Subcutaneous abdominal adipose tissue (tissue), 5 donors: ENCODE measurements at regions not wholly inside any gene's neighbourhood (a gene's known extent, or its start where the extent isn't known, plus 50 kb on each side); places are given as distances from the start of the nearest gene placed in this dataset.
A peak's percentile ranks its signal among the peaks of the same experiment; 100 is the strongest.
"Not testable (repeated sequence)": the region's sequence is repeated elsewhere in the genome, so short reads cannot be mapped to it uniquely, and the experiment has no call there.

ENCODE experiments used
- H3K27ac ChIP-seq: one replicate; pipeline ENCODE4 v1.7.0; 2013; ENCODE audit warnings: low read depth, mild to moderate bottlenecking, inconsistent platforms, low read length, moderate library complexity
- H3K27me3 ChIP-seq, 5 donors: one replicate each; pipeline ENCODE4 v1.7.0; 2013; ENCODE audit warnings: low read length in 5 of 5, inconsistent platforms in 1 of 5; ENCODE audit not compliant: control insufficient read depth in 5 of 5, insufficient read depth in 4 of 5
- H3K36me3 ChIP-seq, 5 donors: one replicate each; pipeline ENCODE4 v1.7.0; 2013; ENCODE audit warnings: low read length in 5 of 5; ENCODE audit not compliant: control insufficient read depth in 5 of 5, insufficient read depth in 5 of 5
- H3K4me1 ChIP-seq, 5 donors: one replicate each; pipeline ENCODE4 v1.7.0; 2013; ENCODE audit warnings: low read length in 5 of 5, mild to moderate bottlenecking in 3 of 5, moderate library complexity in 1 of 5; ENCODE audit not compliant: control insufficient read depth in 5 of 5, insufficient read depth in 5 of 5
- H3K4me3 ChIP-seq, 5 donors: one replicate each; pipeline ENCODE4 v1.7.0; 2013; ENCODE audit warnings: low read length in 5 of 5, low read depth in 1 of 5
- H3K9ac ChIP-seq, 5 donors: one replicate each; pipeline ENCODE4 v1.7.0; 2013; ENCODE audit warnings: low read length in 5 of 5, mild to moderate bottlenecking in 4 of 5, moderate library complexity in 3 of 5
- H3K9me3 ChIP-seq, 5 donors: one replicate each; pipeline ENCODE4 v1.7.0; 2013; ENCODE audit warnings: low read length in 5 of 5; ENCODE audit not compliant: control insufficient read depth in 5 of 5
- donor health status: healthy.
- donor health status: healthy.
- donor health status: healthy.
- donor health status: healthy.
- donor health status: healthy.

DNA sequence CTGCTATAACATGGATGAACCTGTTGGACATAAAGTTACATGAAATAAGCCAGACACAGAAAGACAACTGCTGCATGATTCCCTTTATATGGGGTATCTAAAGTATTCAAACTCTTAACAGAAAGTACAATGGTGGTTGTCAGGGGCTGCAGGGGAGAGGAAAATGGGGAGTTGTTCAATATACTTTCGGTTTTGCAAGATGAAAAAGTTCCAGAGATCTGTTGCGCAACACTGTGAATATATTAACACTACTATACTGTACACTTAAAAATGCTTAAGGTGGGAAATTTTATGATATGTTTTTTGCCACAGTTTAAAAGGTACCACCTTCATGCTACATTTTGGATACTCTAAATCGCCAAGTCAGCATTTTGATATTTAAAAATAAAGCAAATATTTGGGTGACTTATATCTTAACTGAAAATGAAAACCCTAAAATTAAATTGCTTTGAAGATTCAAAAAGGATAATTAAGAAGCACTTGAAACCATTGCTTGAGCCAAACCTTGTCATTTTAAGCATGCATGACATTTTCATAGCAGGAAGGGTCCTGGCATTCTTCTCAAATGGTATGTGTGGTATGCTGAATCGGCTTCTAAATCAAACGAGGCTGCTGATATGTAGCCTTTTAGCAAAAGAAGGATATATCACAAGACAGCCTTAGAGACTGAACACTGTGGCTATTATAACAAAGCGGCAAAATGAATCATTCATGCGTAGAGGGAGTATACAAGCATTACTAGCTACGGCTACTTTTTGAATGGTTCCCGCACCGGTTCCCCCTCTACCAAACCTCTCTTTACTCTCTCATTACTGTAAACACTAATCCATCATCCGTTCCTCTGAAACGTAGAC, 607.1 kb upstream of the DIPK2B start:
- Histone ChIP-seq H3K9ac (no peak overlapping the region), H3K4me1 (peaks cover 0 to 13% (median 4%) of the 10 kb centered on the region in 5 donors), H3K27me3 (peaks cover 3 to 7% (median 3%) of the 10 kb centered on the region in 5 donors), H3K4me3 (peak overlapping the region in 2 of 5 donors; percentile 24 to 31), H3K9me3 (no peaks in the 10 kb centered on the region), H3K27ac (no peak overlapping the region), H3K36me3 (no peaks in the 10 kb centered on the region)

DNA sequence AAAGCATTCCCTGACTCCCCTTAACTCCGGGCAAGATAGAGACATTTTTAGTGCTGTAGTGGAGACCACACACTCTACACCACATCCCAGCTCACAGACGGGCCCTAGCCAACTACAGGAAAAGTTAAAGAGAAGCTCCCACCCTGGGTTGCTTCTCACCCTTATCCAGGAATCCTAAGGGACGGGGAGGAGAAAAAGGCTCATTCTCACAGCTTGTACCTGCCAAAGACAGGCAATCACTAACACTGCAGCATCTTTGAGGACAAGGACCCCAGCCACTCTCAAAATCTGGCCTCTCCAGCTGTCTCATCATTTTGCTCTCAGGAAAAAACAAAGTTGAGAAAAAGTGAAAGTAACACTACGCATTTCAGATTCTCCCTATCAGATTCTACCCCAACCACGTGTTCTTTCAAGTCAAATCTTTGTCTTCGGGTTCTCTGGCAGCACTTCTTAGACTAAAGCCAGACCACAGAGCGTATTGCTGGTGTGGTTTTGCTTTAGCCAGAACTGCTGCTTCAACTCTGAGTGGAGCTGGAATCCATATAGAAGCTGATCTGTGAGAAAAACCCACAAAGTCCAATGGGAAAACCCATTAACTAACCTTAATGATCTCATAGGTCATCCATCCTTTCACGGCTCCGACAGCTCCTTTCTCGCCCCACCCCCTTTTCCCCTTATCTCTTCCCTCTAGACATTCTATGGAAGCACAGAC, 605.9 kb upstream of the DIPK2B start:
- H3K9ac ChIP-seq = peak overlapping the region in 3 of 5 donors; percentile 1 to 69 (median 35)
- no peaks in the 10 kb centered on the region for H3K36me3 ChIP-seq
- H3K27me3 ChIP-seq = peaks cover 3 to 7% (median 3%) of the 10 kb centered on the region in 5 donors
- no peaks in the 10 kb centered on the region for H3K9me3 ChIP-seq
- H3K4me1 ChIP-seq = peaks cover 0 to 13% (median 4%) of the 10 kb centered on the region in 5 donors
- peak overlapping the region; percentile 34 for H3K27ac ChIP-seq
- H3K4me3 ChIP-seq = peak overlapping the region; percentile 36 to 61 (median 54)

DNA sequence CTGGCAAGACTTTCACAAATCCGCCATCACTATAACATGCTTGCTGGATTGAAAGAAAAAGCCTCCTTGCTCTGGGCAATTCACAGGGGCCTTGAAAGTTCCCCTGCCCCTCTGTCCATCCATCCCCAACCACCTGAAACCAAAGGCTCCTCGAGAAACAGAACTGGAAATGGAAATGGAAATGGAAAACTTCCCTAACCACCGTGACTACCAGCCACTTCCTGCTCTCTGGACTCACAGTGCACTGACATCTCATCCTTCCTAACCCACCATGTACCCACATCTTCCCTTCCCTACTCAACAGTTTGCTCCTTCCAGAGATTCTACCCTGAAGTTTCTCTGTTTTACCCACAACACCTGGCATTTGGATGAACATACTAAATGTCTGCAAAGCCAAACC, 603.6 kb upstream of the DIPK2B start:
- Histone ChIP-seq H3K27ac (no peak overlapping the region), H3K4me1 (peaks cover 0 to 13% (median 4%) of the 10 kb centered on the region in 5 donors), H3K9me3 (no peaks in the 10 kb centered on the region), H3K36me3 (no peaks in the 10 kb centered on the region), H3K27me3 (peaks cover 3 to 5% (median 3%) of the 10 kb centered on the region in 5 donors), H3K9ac (no peak overlapping the region), H3K4me3 (no peak overlapping the region)

DNA sequence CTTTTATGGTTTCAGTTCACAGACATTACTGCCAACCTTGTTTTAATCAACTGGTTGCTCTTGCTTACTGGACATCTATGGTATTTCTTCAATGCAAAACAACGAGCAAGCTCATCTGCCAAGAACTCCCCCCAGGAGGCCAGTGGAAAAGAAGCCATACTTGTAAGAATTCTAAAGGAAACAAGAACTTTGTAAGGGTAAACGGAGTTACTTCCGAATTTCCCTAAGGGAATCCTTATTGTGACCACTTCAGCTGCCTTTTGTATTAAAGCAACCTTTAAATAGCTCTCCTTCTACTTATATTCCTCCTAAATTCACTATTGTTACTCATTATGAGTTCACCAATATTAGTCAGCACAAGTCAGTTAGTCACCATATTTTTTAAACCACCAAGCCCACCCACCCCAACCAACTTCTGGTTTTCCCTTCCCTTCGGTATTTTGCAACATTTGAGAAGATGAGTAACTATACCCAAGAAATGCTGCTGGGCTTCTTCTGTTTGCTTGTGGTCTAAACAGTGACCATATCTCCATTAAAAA, 602.8 kb upstream of the DIPK2B start:
- H3K4me1 ChIP-seq = peaks cover 0 to 13% (median 4%) of the 10 kb centered on the region in 5 donors
- peaks cover 0 to 5% (median 3%) of the 10 kb centered on the region in 5 donors for H3K27me3 ChIP-seq
- no peak overlapping the region for H3K9ac ChIP-seq
- no peaks in the 10 kb centered on the region for H3K36me3 ChIP-seq
- no peaks in the 10 kb centered on the region for H3K9me3 ChIP-seq
- H3K27ac ChIP-seq = no peak overlapping the region
- no peak overlapping the region for H3K4me3 ChIP-seq

DNA sequence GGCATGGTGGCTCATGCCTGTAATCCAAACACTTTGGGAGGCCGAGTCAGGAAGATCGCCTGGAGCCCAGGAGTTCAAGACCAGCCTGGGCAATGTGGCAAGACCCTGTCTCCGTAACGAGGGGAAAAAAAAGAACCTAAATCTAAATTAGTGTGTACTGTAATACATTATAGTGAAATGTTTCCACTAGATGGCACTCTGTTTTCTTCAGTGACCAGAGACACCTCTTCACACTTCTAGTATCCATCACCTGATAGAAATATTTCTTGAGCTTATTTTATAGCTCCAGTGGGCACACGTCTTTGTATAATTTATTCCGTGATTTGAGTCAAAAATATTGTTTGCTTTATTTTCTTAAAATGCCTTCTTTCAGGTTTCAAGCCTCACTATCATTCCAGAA, 600.9 kb upstream of the DIPK2B start:
- no peak overlapping the region for H3K4me3 ChIP-seq
- H3K36me3 ChIP-seq = no peaks in the 10 kb centered on the region
- peaks cover 0 to 13% (median 4%) of the 10 kb centered on the region in 5 donors for H3K4me1 ChIP-seq
- no peak overlapping the region for H3K27ac ChIP-seq
- no peak overlapping the region for H3K9ac ChIP-seq
- H3K9me3 ChIP-seq = no peaks in the 10 kb centered on the region
- peaks cover 2 to 5% (median 3%) of the 10 kb centered on the region in 5 donors for H3K27me3 ChIP-seq

DNA sequence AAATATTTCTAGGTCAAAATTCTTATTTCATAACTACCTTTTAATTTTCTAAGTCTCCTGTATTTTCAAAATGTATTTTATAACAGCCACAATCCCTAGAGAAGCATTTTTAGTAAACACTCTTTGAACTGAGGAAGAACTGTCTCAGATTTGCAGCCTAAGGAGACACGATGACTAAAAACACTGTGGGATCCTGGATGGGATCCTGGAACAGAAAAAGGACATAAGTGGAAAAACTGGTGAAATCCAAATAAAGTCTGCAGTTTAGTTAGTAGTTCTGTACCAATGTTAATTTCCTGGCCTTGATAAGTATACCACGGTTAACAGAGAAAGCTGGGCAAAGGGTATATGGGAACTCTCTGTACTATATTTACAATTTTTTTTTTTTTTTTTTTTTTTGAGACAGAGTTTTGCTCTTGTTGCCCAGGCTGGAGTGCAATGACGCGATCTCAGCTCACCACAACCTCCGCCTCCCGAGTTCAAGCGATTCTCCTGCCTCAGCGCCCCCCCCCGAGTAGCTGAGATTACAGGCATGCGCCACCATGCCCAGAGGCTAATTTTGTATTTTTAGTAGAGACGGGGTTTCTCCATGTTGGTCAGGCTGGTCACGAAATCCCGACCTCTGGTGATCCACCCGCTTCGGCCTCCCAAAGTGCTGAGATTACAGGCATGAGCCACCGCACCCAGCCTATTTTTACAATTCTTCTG, 600.2 kb upstream of the DIPK2B start:
- H3K9me3 ChIP-seq, H3K9ac ChIP-seq, H3K36me3 ChIP-seq, H3K27me3 ChIP-seq, H3K4me3 ChIP-seq, H3K27ac ChIP-seq, H3K4me1 ChIP-seq: not testable (repeated sequence)

DNA sequence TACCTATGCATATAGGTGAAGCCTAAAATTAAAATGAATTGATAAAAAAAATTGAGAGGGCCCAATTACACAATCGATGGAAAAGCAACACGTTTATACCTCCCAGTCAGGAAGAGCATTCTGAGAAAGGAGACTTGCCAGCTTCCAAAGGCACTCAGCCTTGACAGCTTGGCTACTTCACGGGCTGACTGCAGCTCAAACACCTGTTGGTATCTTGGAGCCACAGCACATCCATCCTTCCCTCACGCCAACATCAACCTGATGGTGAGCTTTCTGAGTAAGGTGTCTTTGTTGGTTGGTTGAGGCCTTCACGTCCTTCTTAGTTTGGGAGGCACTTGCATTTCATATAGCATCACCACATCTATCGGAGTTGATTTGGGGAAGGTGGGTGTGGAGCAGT, 598.9 kb upstream of the DIPK2B start:
- H3K27me3 ChIP-seq = peaks cover 0 to 5% (median 2%) of the 10 kb centered on the region in 5 donors
- no peak overlapping the region for H3K27ac ChIP-seq
- H3K4me1 ChIP-seq = peaks cover 0 to 6% (median 0%) of the 10 kb centered on the region in 5 donors
- H3K9ac ChIP-seq = no peak overlapping the region
- H3K4me3 ChIP-seq = no peak overlapping the region
- no peaks in the 10 kb centered on the region for H3K9me3 ChIP-seq
- H3K36me3 ChIP-seq = no peaks in the 10 kb centered on the region

DNA sequence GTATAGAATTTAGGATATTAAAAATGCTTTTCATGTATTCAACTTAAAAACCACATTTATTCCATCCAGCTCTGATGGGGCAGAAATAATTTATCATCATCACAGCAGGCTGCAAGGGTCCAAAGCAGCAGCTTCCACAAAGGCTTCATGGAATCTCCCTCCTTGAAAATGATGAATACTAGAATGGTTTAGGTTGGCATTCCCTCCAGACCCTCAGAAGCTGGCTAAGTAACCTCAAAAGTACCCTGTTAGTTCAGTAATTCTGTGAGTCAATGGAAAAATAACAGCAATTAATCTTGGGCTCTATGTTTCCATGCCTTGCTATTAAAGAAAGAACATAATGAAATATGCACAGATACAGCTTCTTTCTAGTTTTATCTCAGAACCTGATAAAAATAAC, 594.9 kb upstream of the DIPK2B start:
- Histone ChIP-seq H3K36me3 (no peaks in the 10 kb centered on the region), H3K27me3 (peaks cover 0 to 3% (median 0%) of the 10 kb centered on the region in 5 donors), H3K27ac (no peak overlapping the region), H3K4me3 (no peak overlapping the region), H3K9ac (no peak overlapping the region), H3K4me1 (peaks cover 0 to 6% (median 0%) of the 10 kb centered on the region in 5 donors), H3K9me3 (peaks cover 0 to 3% (median 0%) of the 10 kb centered on the region in 5 donors)

DNA sequence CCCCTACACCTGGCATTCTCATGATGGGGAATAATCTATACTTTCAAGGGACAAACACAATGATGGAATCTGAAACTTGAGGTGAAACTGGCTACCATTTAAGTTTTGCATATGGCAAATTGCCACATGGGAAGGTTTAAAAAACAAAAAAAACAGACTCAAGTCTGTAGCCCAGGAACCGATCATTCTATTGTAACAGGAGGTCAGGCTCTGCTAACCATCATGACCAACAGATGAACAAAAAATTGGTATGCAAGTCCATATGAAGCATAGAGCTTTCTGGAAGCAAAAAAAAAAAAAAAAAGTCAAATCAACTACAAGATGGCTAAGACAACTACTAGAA, 594.3 kb upstream of the DIPK2B start:
- Histone ChIP-seq H3K36me3 (no peaks in the 10 kb centered on the region), H3K27me3 (peaks cover 0 to 3% (median 2%) of the 10 kb centered on the region in 5 donors), H3K9ac (no peak overlapping the region), H3K9me3 (peaks cover 0 to 3% (median 0%) of the 10 kb centered on the region in 5 donors), H3K4me1 (peaks cover 0 to 6% (median 0%) of the 10 kb centered on the region in 5 donors), H3K27ac (no peak overlapping the region), H3K4me3 (no peak overlapping the region)
